ENCODE measurements at regions not wholly inside any gene's neighbourhood (a gene's known extent, or its start where the extent isn't known, plus 50 kb on each side); places are given as distances from the start of the nearest gene placed in this dataset.
"Not testable (repeated sequence)": the region's sequence is repeated elsewhere in the genome, so short reads cannot be mapped to it uniquely, and the experiment has no call there.

DNA sequence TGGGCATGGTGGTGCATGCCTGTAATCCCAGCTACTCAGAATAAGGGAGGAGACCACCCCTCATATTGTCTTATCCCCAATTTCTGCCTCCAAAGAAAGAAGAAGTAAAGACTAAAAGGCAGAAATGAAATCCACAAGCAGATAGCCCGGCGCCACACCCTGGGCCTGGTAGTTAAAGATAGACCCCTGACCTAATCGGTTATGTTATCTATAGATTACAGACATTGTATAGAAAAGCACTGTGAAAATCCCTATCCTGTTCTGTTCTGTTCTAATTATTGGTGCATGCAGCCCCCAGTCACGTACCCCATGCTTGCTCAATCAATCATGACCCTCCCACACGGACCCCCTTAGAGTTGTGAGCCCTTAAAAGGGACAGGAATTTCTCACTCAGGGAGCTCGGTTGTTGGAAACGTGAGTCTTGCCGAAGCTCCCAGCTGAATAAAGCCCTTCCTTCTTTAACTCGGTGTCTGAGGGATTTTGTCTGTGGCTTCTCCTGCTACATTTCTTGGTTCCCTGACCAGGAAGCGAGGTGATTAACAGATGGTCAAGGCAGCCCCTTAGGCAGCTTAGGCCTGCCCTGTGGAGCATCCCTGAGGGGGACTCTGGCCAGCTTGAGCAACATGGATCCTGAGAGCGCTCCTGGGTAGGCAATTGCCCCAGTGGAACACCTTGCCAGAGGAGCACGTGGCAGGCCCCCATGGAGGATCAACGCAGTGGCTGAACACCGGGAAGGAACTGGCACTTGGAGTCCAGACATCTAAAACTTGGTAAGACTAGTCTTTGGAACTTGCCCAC is 188.7 kb upstream of the NDUFV2 start:
- not testable (repeated sequence) for DNase-seq

DNA sequence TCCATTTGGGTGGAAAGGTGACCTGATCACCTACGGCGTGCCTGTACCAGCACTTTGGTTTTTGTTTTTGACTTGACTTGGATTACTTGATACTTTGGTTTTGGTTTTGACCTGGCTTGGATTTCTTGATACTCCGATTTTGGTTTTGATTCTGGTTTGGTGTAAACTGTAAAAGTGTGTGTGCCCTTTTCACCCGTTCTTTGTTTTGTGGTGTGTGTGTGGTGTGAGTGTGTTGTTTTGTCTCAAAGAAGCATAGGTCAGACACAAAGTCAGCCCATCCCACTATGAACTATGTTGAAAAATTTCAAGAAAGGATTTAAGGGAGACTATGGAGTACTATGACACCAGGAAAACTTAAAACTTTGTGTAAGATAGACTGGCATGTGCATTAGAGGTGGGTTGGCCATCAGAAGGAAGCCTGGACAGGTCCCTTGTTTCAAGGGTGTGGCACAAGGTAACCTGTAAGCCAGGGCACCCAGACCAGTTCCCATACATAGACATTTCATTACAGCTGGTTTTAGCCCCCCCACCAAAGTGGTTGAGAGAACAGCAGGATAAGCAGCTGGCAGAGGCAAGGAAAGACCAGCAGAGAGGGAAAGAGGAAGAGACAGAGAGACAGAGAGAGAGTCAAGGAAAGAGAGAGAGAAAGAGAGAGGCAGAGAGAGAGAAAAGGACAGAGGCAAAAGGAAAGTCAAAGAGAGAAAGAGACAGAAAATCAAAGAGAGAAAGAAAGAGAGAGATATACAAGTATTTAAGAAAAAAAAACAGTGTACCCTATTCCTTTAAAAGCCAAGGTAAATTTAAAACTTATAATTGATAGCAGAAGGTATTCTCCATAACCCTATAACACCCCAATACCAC is 187.9 kb upstream of the NDUFV2 start:
- DNase-seq = not testable (repeated sequence)

DNA sequence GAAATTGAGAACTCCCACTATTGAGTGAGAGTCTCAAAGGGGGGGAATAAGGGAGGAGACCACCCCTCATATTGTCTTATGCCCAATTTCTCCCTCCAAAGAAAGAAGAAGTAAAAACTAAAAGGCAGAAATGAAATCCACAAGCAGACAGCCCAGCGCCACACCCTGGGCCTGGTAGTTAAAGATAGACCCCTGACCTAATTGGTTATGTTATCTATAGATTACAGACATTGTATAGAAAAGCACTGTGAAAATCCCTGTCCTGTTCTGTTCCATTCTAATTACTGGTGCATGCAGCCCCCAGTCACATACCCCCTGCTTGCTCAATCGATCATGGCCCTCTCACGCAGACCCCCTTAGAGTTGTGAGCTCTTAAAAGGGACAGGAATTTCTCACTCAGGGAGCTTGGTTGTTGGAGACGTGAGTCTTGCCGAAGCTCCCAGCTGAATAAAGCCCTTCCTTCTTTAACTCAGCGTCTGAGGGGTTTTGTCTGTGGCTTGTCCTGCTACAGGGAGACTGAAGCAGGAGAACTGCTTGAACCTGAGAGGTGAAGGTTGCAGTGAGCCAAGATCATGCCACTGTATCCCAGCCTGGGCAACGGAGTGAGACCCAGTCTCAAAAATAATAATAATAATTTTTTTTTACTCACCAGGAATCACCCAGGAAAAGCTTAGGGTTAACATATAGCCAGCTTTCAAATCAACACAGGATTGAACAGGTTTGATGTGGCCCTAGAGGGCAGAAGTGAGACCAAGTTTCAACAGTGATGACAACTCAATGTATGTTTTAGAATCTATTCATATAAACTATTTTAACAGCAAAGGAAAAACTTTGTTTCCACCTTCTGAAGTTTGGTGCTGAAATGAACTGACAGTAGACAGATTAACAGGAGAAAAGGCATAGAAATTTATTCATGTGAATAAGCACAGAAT is 181.4 kb upstream of the NDUFV2 start:
- not testable (repeated sequence) for DNase-seq

DNA sequence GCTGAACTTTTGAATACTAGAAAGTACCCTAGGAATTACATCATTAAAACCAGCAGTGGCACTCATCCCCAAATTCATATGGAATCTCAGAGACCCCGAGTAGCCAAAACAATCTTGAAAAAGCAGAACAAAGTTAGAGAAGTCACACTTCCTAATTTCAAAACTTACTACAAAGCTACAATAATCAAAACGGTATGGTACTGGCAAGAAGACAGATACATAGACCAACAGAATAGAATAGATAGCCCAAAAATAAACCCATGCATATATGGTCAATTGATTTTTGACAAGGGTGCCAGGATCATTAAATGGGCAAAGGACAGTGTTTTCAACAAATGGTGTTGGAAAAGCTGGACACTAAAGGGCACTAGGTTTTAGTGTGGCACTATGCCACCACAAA is 176.0 kb upstream of the NDUFV2 start:
- no peak for DNase-seq

DNA sequence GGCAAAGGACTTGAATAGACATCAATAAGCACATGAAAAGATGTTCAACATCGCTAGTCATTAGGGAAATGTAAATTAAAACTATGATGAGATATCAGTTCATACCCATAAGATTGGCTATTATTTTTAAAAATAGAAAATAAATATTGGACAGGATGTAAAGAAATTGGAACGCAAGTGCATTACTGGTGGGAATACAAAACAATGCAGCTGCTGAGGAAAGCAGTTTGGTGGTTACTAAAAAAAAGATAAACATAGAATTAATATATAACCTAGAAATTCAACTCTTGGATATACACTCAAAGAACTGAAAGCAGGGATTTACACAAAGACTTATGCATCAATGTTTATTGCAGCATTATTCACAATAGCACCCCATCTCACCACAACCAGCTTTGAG is 174.5 kb upstream of the NDUFV2 start:
- DNase-seq = no peak

DNA sequence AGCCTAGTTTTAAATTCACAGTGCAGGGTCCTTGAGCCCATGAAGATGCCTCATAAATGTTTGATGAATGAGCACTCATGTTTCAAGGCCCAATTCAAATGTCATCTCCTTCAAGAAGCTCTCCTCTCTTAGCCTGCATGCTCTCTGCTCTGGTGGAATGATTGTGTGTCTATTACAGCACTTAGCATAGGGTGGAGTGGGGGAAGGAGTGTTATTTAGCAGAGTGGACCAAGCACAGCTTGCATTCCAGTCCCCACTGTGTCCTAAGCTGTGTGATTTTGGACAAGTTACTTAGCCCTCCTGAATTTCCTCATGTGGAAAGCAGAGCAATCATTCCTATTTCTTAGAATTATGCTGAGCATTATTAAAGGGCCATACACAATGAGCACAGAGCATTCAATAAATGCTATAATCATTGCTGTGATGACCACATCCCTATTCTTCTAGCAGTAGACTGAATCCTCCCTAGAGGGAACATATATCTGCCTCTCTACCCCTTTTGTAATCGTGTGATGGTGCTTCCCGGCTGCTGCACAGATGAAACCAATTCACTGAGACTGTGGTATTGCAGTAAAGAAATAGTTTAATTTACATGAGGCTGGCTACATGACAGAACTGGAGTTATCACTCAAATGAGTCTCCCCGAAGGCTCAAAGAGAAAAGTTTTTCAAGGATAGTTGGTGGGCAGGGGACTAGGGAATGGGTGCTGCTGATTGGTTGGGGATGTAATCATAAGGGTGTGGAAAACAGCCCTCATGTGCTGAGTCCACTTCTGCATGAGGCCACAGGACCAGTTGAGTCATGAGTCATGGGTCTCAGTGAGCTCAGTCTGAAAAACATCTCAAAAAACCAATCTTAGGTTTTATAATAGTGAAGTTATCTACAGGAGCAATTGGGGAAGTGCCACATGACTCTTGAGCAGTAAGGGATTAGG is 173.4 kb upstream of the NDUFV2 start:
- DNase-seq = no peak

DNA sequence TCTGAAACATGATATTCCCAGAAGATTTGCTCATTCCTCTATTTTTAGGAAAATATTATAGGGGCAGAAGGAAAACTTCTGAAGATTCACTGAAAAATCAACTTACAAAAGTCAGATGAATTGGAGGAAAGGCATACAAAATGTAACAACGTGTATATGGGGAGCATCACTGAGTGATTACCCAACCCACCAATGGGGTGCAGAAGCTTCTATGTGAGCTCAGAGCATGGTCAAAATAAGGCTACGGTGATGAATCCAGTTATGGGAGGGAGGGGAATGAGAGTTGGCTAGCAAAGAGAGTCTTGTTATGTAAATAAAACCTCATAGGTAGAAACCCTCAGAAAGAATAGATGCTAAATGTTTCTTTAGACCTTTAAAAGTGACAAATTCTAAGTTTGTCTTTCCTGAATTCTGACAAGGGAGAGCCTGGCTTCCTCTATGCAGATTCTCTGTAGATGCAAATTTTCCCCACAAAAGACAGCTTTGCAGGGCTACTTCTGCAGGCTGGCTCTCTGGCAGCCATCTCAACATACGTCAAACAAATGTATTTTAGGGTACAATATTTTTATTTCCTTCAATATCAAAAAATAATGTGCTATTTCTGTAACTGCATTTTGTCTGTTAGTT is 171.4 kb upstream of the NDUFV2 start:
- DNase-seq = no peak

DNA sequence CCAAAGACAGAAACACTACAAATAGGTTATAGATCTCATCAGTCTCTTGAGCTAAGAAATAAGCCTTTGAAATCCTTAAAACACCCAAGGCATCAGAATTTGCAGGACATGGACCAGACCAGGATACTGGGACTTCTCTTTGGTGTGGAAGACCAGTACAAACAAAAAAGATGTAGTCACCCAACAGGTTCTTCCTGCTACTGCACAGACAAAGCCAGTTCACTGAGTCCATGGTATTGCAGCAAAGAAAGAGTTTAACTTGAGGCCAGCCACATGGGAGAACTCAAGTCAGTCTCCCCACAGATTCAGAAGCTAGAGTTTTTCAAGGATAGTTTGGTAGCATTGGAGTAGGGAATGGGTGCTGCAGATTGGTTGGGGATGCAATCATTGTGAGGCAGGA is 169.6 kb upstream of the NDUFV2 start:
- no peak for DNase-seq

DNA sequence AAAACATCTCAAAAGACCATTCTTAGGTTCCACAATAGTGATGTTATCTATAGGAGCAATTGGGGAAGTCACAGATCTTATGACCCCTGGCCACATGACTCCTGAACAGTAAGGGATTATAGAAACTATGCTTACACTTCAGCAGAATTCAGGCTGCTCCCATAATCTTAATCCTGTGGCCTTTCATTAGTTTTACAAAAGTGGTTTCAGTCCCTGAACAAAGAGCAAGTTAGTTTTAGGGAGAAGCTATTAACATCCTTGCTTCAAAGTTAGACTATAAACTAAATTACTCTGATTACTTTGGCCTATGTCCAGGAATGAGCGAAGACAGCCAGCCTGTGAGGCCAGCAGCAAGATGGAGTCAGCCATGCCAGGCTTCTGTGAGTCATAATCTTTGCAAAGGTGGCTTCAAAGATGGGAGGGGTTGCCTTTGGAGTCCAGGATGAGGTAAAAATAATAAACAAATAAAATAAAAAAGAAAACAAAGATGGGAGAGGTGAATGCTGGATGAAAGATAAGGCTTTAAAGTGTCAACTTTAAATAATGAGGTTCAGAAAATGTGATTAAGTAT is 168.7 kb upstream of the NDUFV2 start:
- no peak for DNase-seq

DNA sequence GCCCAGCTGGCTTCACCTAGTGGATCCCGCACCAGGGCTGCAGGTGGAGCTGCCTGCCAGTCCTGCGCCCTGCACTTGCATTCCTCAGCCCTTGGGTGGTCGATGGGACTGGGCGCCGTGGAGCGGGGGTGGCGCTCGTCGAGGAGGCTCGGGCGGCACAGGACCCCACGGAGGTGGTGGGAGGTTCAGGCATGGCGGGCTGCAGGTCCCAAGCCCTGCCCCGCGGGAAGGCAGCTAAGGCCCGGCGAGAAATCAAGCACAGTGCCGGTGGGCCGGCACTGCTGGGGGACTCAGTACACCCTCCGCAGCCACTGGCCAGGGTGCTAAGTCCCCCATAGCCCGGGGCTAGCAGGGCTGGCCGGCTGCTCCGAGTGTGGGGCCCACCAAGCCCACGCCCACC is 167.2 kb upstream of the NDUFV2 start:
- DNase-seq = not testable (repeated sequence)

DNA sequence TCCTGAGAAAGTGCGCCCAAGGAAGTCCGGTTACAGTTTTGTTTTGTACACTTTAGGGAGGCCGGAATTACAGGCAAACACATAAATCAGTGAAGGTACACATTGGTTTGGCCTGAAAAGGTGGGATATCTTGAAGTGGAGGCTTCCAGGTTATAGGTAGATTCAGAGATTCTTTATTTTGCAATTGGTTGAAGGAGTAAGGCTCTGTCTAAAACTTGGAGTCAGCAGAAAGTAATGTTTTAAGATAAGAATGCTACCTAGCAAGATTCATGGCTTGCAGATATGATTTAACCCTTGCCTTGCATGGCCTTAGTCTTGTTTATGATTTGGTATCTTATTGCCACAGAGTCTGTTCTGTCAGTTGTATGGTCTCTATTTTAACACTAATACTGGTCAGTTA is 165.9 kb upstream of the NDUFV2 start:
- no peak for DNase-seq

DNA sequence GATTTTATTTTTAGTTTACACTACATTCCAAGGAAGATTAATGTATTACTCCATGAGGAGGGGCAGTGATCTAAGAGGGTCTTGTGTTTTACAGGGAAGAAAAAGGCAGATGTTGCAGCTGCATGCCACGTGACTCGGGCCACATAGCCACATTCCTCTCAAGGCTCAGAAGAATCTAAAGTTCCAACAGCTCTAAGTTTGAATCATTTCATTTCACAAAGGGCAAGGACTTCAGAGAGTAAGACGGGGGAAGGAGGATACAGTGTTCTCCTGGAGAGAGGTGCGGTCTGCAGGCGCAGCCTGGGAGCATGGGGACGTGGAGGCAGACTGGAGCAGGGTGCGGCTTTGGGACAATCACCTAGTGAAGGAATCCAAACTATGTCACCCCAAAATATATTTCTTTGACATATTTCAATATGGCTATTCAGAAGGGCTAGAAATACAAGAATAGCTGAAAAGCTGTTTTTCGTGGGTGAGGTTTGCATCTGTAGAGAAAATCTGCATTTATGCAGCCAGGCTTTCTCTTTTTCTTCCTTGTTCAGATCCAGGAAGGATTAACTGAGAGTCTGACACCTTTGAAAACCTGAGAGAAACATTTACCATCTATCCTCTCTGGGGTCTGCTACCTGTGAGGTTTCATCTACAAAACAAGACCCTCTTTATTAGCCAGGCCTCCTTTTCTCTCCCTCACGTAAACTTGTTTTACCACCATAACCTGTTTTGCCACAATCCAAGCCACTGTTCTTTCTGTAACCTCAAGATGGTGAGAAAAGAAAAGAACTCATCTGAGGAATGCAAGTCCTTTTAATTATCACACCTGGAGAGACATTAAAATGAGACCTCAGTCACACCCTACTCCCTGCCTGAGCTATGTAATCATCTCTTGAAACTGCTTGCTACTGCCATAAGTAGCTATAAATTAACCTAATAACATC is 165.1 kb upstream of the NDUFV2 start:
- DNase-seq = no peak

DNA sequence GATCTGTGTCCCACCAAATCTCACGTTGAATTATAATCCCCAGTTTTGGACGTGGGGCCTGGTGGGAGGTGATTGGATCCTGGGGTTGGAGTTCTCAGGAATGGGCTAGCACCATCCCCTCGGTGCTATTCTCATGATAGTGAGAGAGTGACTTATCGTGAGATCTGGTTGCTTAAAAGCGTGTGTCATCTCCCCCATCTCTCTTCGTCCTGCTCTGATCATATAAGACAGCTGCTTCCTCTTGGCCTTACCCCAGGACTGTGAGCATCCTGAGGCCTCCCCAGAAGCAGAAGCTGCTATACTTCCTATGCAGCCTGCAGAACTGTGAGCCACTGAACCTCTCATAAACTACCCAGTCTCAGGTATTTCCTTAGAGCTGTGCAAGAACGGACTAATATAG is 163.7 kb upstream of the NDUFV2 start:
- peak in 2 of 14 donors; percentile 1 to 9 for DNase-seq

DNA sequence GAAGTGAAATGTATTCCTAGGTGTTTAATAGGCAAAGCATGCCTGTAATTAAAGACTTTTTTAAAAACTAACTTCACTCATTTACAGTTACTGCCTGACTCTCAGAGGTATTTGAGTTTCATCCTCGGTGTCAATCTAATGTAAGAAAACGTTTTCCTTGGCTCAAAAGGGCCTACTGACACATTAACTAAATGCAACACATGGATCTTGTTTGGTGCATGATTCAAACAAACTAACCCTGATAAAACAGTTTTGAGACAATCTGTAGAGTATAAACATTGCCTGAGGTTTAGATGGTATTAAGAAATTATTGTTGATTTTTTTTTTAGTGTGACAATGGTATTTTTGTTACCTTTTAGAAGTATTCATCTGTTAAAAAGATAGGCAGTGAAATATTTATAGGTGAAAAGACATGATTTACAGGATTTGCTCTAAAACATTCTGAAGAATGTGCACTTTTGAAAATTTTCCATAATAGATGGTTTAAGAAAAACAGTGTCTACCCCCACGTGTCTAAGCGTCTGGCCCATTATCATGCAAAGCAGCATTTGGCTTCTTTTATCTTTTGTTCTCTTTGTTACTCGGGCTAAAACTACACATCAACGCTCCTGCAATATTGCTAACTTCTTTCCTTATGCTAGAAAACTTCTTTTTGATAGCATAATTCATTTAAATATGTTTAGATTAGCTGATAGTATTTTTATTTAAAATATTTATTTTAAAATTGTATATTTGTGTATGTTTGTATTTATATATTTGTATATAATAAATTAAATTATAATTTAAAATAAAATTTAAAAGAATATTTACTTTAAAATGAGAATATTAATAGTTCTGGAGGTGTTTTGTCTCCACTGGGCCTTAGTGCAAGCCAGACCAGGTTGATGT is 160.2 kb upstream of the NDUFV2 start:
- DNase-seq = no peak

DNA sequence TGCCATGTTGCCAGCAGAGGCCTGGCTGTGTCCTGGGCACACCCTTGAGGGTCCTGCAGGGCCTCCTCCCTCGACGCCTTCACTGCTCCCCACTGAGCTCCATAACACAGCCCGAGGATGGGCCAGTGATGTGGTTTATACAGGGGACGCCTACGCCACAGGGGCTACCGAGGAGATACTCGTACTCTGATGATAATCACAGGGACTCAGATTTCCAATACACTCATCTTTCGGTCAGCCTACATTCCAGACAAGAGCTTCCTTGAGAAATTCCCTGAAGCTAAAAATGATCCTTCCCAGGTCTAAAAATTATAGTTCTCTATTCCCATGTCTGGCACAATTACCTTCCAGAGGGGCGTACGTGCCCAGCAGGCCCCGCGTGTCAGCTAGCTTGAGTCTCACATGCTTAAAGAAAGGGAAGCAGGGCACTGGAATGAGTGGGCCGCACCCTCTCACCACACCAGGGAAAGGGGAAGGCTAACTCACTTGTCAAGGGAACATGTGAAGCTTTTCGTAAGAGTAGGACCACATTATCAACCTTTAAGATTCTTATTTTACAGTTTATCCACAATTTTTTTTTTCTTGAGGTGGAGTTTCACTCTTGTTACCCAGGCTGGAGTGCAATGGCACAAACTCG is 159.5 kb upstream of the NDUFV2 start:
- DNase-seq = peak in 2 of 14 donors; percentile 4 to 8

DNA sequence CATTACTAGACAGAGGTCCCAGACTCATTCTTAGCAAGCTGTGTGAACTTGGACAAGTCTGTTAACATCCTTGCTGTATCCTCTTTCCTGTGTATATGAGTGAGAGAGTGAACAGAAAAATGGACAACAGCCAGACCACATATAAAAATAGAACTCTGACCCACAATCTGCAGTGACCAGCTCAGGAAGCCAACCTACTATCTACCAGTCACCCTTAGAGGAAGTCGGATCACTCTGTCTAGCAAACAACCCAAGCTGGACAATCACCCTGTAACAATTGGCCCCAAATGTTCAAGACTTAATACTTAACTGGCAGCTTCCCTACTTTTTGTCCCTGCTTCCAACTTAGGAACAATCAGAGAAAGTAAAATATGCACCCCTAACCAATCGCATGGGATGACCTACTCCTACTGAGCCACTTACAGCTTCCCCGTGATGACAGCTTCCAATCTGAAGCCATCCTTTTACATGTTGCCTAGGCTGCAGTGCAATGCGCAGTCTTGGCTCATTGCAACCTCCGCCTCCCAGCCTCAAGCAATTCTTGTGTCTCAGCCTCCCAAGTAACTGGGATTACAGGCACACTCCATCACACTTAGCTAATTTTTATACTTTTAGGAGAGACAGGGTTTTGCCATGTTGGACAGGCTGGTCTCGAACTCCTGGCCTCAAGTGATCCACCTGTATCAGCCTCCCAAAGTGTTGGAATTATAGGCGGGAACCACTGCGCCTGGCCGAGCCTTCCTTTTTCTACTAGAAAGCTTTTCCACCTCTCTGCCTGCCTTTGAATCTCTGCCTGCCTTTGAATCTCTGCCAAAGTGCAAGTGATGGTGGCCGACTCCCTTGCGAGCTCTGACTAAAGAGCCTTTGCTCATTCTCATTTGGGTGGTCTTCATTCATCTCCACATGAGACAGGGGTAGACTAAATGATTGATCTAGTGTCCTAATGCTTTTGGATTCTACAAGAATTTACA is 158.3 kb upstream of the NDUFV2 start:
- peak in 1 of 14 donors; percentile 2 for DNase-seq

DNA sequence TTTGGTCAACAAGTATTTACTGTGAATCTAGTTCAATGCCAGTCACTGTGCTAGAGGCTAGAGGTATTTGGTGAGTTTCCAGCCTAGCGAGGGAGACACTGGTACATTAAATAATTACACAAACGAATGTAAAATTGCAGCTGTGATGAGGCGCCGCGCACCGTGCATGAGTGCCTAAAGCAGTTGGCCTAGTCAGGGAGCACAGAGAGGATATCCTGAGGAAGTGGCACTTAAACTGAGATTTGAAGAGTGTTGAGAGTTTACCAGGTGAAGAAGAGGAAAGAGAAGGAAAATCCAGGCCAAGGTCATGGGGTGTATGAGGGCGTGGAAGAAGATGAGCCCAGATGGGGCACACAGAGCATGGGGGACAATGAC is 157.6 kb upstream of the NDUFV2 start:
- no peak for DNase-seq
